ENCODE measurements at regions not wholly inside any gene's neighbourhood (a gene's known extent, or its start where the extent isn't known, plus 50 kb on each side); places are given as distances from the start of the nearest gene placed in this dataset.

- Histone ChIP-seq H3K27ac (ENCODE audit: low read length) (no peak overlapping the region), H3K4me3 (ENCODE audit: low read length) (no peak overlapping the region), H3K36me3 (replicated peaks; ENCODE audit: insufficient read depth, low read length) (no peaks in the 10 kb centered on the region), H3K27me3 (replicated peaks; ENCODE audit: insufficient read depth, low read length) (no peaks in the 10 kb centered on the region; the same call in 1 of the 2 replicates), H3F3A (ENCODE audit: insufficient read depth, low read length) (no peaks in the 10 kb centered on the region), H2AFZ (ENCODE audit: low read length) (no peak overlapping the region), H3K4me1 (ENCODE audit: low read length) (no peaks in the 10 kb centered on the region), H3K9me2 (replicated peaks; ENCODE audit: insufficient read depth, low read length) (no peaks in the 10 kb centered on the region), H3K4me2 (ENCODE audit: low read depth, low read length) (no peak overlapping the region), H3K79me2 (ENCODE audit: low read length) (no peaks in the 10 kb centered on the region), H3K9ac (ENCODE audit: low read length) (no peak overlapping the region), H3K9me3 (replicated peaks; ENCODE audit: insufficient read depth, low read length) (no peaks in the 10 kb centered on the region), H4K20me1 (ENCODE audit: insufficient read depth, low read length) (no peaks in the 10 kb centered on the region)
- TF ChIP-seq EZH2 (optimal IDR thresholded peaks at IDR 0.05; ENCODE audit: low read depth, low read length) = no peak
- TF ChIP-seq CTCF (IDR thresholded peaks at IDR 0.05; ENCODE audit: low read length) = no peak
- TF ChIP-seq EZH2phosphoT487 (IDR thresholded peaks at IDR 0.05; ENCODE audit: low read length) = no peak
- no peak for DNase-seq
These were observed 415.4 kb downstream of the BRD1 start for GRCh38 chr22:49412236-49412635.

GRCh38 chr22:49411236-49411635 lies 416.4 kb downstream of the BRD1 start:
- no peaks in the 10 kb centered on the region for H3K9me2 ChIP-seq (replicated peaks; ENCODE audit: insufficient read depth, low read length)
- H3K27me3 ChIP-seq (replicated peaks; ENCODE audit: insufficient read depth, low read length) = no peaks in the 10 kb centered on the region; the same call in 1 of the 2 replicates
- no peaks in the 10 kb centered on the region for H3K36me3 ChIP-seq (replicated peaks; ENCODE audit: insufficient read depth, low read length)
- H4K20me1 ChIP-seq (ENCODE audit: insufficient read depth, low read length) = no peaks in the 10 kb centered on the region
- no peak overlapping the region for H3K4me3 ChIP-seq (ENCODE audit: low read length)
- H3K9me3 ChIP-seq (replicated peaks; ENCODE audit: insufficient read depth, low read length) = no peaks in the 10 kb centered on the region
- no peak for TF ChIP-seq EZH2phosphoT487 (IDR thresholded peaks at IDR 0.05; ENCODE audit: low read length)
- no peak for TF ChIP-seq EZH2 (optimal IDR thresholded peaks at IDR 0.05; ENCODE audit: low read depth, low read length)
- no peak for TF ChIP-seq CTCF (IDR thresholded peaks at IDR 0.05; ENCODE audit: low read length)
- H3K27ac ChIP-seq (ENCODE audit: low read length) = no peak overlapping the region
- no peak overlapping the region for H3K4me2 ChIP-seq (ENCODE audit: low read depth, low read length)
- H3K4me1 ChIP-seq (ENCODE audit: low read length) = no peaks in the 10 kb centered on the region
- H3F3A ChIP-seq (ENCODE audit: insufficient read depth, low read length) = no peaks in the 10 kb centered on the region
- DNase-seq = no peak
- H3K9ac ChIP-seq (ENCODE audit: low read length) = no peak overlapping the region
- no peaks in the 10 kb centered on the region for H3K79me2 ChIP-seq (ENCODE audit: low read length)
- H2AFZ ChIP-seq (ENCODE audit: low read length) = no peak overlapping the region

GRCh38 chr22:49408102-49408836 lies 419.4 kb downstream of the BRD1 start:
- DNase-seq = no peak
- Histone ChIP-seq H3K27me3 (replicated peaks; ENCODE audit: insufficient read depth, low read length) (no peaks in the 10 kb centered on the region; the same call in 1 of the 2 replicates), H3K9ac (ENCODE audit: low read length) (no peak overlapping the region), H3K27ac (ENCODE audit: low read length) (no peak overlapping the region), H3K79me2 (ENCODE audit: low read length) (no peaks in the 10 kb centered on the region), H3K4me1 (ENCODE audit: low read length) (no peaks in the 10 kb centered on the region), H3F3A (ENCODE audit: insufficient read depth, low read length) (no peaks in the 10 kb centered on the region), H3K36me3 (replicated peaks; ENCODE audit: insufficient read depth, low read length) (no peaks in the 10 kb centered on the region), H3K9me2 (replicated peaks; ENCODE audit: insufficient read depth, low read length) (no peaks in the 10 kb centered on the region), H3K4me2 (ENCODE audit: low read depth, low read length) (no peak overlapping the region), H4K20me1 (ENCODE audit: insufficient read depth, low read length) (no peaks in the 10 kb centered on the region), H2AFZ (ENCODE audit: low read length) (no peak overlapping the region), H3K4me3 (ENCODE audit: low read length) (no peak overlapping the region), H3K9me3 (replicated peaks; ENCODE audit: insufficient read depth, low read length) (no peaks in the 10 kb centered on the region)
- TF ChIP-seq EZH2 (optimal IDR thresholded peaks at IDR 0.05; ENCODE audit: low read depth, low read length) (no peak), EZH2phosphoT487 (IDR thresholded peaks at IDR 0.05; ENCODE audit: low read length) (no peak), CTCF (IDR thresholded peaks at IDR 0.05; ENCODE audit: low read length) (no peak)

Data from MM.1S (cell line).